ENCODE measurements at regions not wholly inside any gene's neighbourhood (a gene's known extent, or its start where the extent isn't known, plus 50 kb on each side); places are given as distances from the start of the nearest gene placed in this dataset.

- H3K4me3 ChIP-seq (replicated peaks in 1 of 4; ENCODE audit: control extremely low read depth in 1 of 4, insufficient read depth in 1 of 4, low read depth in 3 of 4, low read length in 4 of 4) = no peak overlapping the region
- no peaks in the 10 kb centered on the region for H3K79me2 ChIP-seq (ENCODE audit: control insufficient read depth, insufficient read depth, low read length)
- H3K27me3 ChIP-seq (ENCODE audit: control insufficient read depth, insufficient read depth, low read length) = no peaks in the 10 kb centered on the region
- no peak overlapping the region for H2AFZ ChIP-seq (ENCODE audit: low read length)
- no peaks in the 10 kb centered on the region for H3K4me1 ChIP-seq (ENCODE audit: control insufficient read depth, extremely low read depth, insufficient read depth, low read length)
- no peak overlapping the region for H3K9ac ChIP-seq (ENCODE audit: insufficient read depth, low read length)
- no peak overlapping the region for H3K27ac ChIP-seq (ENCODE audit: insufficient read depth, low read length)
- no peaks in the 10 kb centered on the region for H4K20me1 ChIP-seq (ENCODE audit: control insufficient read depth, extremely low read depth, insufficient read depth, low read length)
- no peak for DNase-seq (ENCODE audit: low read depth in 2 of 2)
- TF ChIP-seq EZH2 (IDR thresholded peaks at IDR 0.05; ENCODE audit: low read length, missing control alignments) = no peak
- TF ChIP-seq, protein P1, sequence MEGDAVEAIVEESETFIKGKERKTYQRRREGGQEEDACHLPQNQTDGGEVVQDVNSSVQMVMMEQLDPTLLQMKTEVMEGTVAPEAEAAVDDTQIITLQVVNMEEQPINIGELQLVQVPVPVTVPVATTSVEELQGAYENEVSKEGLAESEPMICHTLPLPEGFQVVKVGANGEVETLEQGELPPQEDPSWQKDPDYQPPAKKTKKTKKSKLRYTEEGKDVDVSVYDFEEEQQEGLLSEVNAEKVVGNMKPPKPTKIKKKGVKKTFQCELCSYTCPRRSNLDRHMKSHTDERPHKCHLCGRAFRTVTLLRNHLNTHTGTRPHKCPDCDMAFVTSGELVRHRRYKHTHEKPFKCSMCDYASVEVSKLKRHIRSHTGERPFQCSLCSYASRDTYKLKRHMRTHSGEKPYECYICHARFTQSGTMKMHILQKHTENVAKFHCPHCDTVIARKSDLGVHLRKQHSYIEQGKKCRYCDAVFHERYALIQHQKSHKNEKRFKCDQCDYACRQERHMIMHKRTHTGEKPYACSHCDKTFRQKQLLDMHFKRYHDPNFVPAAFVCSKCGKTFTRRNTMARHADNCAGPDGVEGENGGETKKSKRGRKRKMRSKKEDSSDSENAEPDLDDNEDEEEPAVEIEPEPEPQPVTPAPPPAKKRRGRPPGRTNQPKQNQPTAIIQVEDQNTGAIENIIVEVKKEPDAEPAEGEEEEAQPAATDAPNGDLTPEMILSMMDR (conservative IDR thresholded peaks at IDR 0.05 in 1 of 2, IDR thresholded peaks at IDR 0.05 in 1 of 2; ENCODE audit: low read depth in 1 of 2, low read length in 2 of 2) = no peak
- no peak overlapping the region for H3K4me2 ChIP-seq (ENCODE audit: extremely low read depth, insufficient read depth, low read length)
- no peaks in the 10 kb centered on the region for H3K36me3 ChIP-seq (ENCODE audit: control insufficient read depth, insufficient read depth, low read length)
- H3K9me3 ChIP-seq (ENCODE audit: control insufficient read depth, insufficient read depth, low read depth, low read length) = no peaks in the 10 kb centered on the region
Measured at GRCh38 chr2:210915912-210916311, 359.5 kb downstream of the CPS1 start.

DNA sequence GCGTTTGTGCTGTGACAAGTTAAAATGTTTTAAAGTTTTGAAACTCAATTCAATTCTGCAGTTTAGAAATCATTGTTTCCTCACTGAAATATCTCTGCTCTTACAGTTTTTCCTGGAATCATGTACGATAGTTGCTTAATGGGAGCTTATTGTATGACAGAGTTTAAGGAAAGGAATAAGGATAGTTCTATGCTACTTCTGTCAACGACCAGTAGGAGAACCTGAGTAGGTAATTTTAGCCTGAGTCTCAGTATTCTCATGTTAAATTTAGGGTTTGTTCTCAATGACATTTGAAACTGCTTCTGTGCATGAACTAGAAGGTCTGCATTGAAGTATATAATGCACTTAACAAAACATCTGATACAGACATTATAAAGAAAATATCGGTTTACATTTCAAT, 361.1 kb downstream of the CPS1 start:
- Histone ChIP-seq H3K9ac (ENCODE audit: insufficient read depth, low read length) (no peak overlapping the region), H4K20me1 (ENCODE audit: control insufficient read depth, extremely low read depth, insufficient read depth, low read length) (no peaks in the 10 kb centered on the region), H3K4me2 (ENCODE audit: extremely low read depth, insufficient read depth, low read length) (no peak overlapping the region), H3K27me3 (ENCODE audit: control insufficient read depth, insufficient read depth, low read length) (no peaks in the 10 kb centered on the region), H3K36me3 (ENCODE audit: control insufficient read depth, insufficient read depth, low read length) (no peaks in the 10 kb centered on the region), H3K4me3 (replicated peaks in 1 of 4; ENCODE audit: control extremely low read depth in 1 of 4, insufficient read depth in 1 of 4, low read depth in 3 of 4, low read length in 4 of 4) (no peak overlapping the region), H2AFZ (ENCODE audit: low read length) (no peak overlapping the region), H3K27ac (ENCODE audit: insufficient read depth, low read length) (no peak overlapping the region), H3K9me3 (ENCODE audit: control insufficient read depth, insufficient read depth, low read depth, low read length) (no peaks in the 10 kb centered on the region), H3K79me2 (ENCODE audit: control insufficient read depth, insufficient read depth, low read length) (no peaks in the 10 kb centered on the region), H3K4me1 (ENCODE audit: control insufficient read depth, extremely low read depth, insufficient read depth, low read length) (no peaks in the 10 kb centered on the region)
- no peak for DNase-seq (ENCODE audit: low read depth in 2 of 2)
- TF ChIP-seq, protein P1 (conservative IDR thresholded peaks at IDR 0.05 in 1 of 2, IDR thresholded peaks at IDR 0.05 in 1 of 2; ENCODE audit: low read depth in 1 of 2, low read length in 2 of 2) = no peak
- no peak for TF ChIP-seq EZH2 (IDR thresholded peaks at IDR 0.05; ENCODE audit: low read length, missing control alignments)

GRCh38 chr2:210919128-210919527, 362.7 kb downstream of the CPS1 start:
- Histone ChIP-seq H3K4me2 (ENCODE audit: extremely low read depth, insufficient read depth, low read length) (no peak overlapping the region), H4K20me1 (ENCODE audit: control insufficient read depth, extremely low read depth, insufficient read depth, low read length) (no peaks in the 10 kb centered on the region), H3K36me3 (ENCODE audit: control insufficient read depth, insufficient read depth, low read length) (no peaks in the 10 kb centered on the region), H3K27ac (ENCODE audit: insufficient read depth, low read length) (no peak overlapping the region), H3K9me3 (ENCODE audit: control insufficient read depth, insufficient read depth, low read depth, low read length) (no peaks in the 10 kb centered on the region), H3K27me3 (ENCODE audit: control insufficient read depth, insufficient read depth, low read length) (no peaks in the 10 kb centered on the region), H3K4me1 (ENCODE audit: control insufficient read depth, extremely low read depth, insufficient read depth, low read length) (no peaks in the 10 kb centered on the region), H3K79me2 (ENCODE audit: control insufficient read depth, insufficient read depth, low read length) (no peaks in the 10 kb centered on the region), H3K4me3 (replicated peaks in 1 of 4; ENCODE audit: control extremely low read depth in 1 of 4, insufficient read depth in 1 of 4, low read depth in 3 of 4, low read length in 4 of 4) (no peak overlapping the region), H3K9ac (ENCODE audit: insufficient read depth, low read length) (no peak overlapping the region), H2AFZ (ENCODE audit: low read length) (no peak overlapping the region)
- TF ChIP-seq EZH2 (IDR thresholded peaks at IDR 0.05; ENCODE audit: low read length, missing control alignments) = no peak
- TF ChIP-seq, protein P1 (conservative IDR thresholded peaks at IDR 0.05 in 1 of 2, IDR thresholded peaks at IDR 0.05 in 1 of 2; ENCODE audit: low read depth in 1 of 2, low read length in 2 of 2) = no peak
- DNase-seq (ENCODE audit: low read depth in 2 of 2) = no peak
